Sciatic nerve (tissue), 2 donors: ENCODE measurements at regions not wholly inside any gene's neighbourhood (a gene's known extent, or its start where the extent isn't known, plus 50 kb on each side); places are given as distances from the start of the nearest gene placed in this dataset.

Source experiments
- ATAC-seq: fragments of 200-7000 bp; cut with Tn5 transposase; one replicate; pipeline ENCODE4 v1.9.1; 2020; ENCODE audit warnings: mild to moderate bottlenecking, moderate library complexity
- DNase-seq: peaks from one replicate; pipeline ENCODE4 v3.0.0-alpha.2; 2020; ENCODE audit warnings: low spot score
- intact Hi-C: fragments of 100-400 bp; cut with DNase I; formaldehyde crosslinking; loops from one replicate; pipeline ENCODE4 v1.14.2; 2022
- donor health status: DM: no; HTN: no; CAD: no.
- donor health status: DM: no; HTN: no; CAD: no.

DNA sequence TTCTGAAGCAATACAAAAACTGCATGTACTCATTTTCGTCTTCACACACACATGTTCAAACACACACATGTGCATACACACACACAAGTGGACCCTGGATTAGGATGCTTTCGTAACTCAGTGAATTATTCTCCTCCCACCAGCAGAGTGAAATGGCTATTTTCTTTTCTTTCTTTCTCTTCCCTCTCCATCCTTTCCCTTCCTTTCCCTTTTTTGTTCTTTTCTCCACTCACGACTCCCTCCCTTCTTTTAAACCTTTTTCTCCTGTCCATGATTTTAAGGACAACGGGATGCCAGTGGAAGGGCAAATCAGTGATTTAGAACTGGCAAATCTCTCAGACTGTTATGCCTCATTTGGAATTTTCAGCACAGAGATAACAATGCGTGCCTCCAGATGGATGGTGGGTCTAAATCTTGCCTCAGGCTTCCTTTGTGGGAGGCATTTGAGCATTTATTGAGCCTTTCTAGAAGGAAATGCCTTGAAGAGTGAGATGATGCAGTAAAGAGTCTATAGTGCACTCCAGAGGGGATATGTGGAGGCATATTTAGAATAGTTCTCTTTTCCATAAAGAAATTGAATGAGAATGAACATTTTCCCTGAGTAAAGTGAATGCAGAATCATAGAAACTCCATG is 130.4 kb upstream of the SLC7A14 start:
- intact Hi-C loops = no loop called here
- ATAC-seq = no peak

DNA sequence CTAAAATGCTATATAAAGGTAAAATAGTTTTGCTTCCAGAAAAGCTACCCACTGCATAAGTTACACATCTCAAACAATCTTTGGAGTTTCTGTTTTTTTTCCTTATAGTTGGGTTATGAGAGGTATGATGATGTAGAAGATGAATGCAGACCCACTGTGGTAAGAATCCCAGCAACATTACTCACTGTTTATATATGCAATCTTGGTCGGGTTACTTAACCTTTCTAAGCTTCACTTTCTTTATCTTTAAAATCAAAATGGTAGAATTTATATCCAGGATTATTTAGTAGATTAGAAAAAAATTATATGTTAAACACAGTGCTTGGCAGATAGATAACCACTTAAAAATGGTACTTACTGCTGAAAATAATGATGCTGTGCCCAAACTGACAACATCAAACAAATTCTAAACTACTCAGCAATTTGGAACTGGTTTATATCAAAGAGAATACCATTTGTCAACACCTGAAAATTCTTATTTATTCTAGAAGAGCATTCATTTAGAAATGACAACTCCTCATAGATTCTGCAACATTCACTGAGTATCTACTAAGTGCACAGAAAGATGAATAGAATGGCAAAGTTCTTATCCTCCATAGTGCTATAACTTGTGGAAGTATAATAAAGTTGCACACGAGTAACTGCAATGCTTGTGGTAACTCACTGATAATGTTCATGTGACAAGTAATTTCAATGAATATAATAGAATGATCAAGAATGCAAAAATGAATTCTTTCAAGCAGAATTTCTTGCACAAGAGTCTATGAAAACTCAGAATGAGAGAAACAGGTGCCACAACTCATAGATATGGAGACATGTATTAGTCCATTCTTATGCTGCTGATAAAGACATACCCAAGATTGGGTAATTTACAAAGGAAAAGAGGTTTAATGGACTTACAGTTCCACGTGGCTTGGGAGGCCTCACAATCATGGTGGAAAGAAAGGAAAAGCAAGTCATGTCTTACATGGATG is 129.0 kb upstream of the SLC7A14 start:
- DNase-seq (no peak), ATAC-seq (no peak)
- intact Hi-C loops = no loop called here

More for the DNA sequence above, 130.4 kb upstream of the SLC7A14 start:
- no peak for DNase-seq

DNA sequence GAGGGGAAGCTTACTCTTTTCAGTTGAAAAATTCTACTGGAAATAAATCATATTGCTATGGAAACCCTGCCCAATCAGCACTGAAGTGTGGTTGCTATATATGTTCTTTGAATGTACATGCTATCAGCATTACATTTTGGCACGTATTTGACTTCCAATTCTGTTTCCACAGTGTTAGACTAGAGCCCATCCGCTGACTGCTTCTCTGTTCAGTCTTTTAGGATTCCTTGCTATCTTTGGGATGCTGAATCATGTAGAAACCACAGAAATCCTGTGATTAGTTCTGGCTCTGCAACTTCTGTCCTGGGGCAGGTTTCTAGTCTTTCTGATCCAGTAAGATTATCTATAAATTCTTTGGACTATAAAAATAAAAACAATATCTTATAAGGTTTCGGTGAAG is 128.2 kb upstream of the SLC7A14 start:
- DNase-seq (no peak), ATAC-seq (no peak)
- intact Hi-C loops = no loop called here

DNA sequence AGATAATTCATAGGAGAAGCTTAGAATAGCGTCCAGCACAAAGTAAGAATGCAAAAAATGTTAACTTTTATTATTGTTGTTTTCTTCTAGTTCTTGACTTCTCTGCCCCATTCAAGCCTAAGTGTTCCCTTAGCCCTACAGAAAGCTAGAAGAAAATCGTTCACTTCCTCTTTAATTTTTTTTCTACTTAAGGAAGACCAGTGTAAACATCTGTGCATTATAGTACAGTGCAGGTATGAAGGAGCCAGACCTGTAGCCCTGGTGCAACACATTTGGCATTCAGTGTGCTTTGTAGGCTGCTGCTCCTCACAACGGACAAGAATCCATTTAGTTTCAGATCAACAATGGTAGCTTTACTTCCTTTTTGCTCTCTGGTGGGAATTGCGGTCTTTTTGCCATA is 127.8 kb upstream of the SLC7A14 start:
- intact Hi-C loops = no loop called here
- DNase-seq = no peak
- no peak for ATAC-seq

DNA sequence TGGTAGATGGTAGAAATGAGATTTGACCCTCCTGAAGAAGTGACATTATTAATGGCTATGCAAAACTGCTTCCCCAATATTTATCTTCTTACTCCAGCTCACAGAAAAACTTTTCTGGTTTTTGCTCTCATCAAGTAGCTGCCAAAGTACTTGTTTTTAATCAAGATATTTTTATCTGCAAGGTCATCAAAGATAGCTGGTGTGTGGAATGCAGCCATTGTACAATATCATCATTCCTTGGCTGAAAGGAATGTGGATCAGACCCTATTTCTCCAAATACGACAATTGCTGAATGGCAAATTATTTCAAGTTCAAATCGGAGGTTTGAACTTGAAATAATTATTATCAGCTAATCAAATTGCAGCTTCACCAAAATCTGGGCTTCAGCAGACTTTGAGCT is 126.9 kb upstream of the SLC7A14 start:
- ATAC-seq (no peak), DNase-seq (no peak)
- intact Hi-C loops = no loop called here

DNA sequence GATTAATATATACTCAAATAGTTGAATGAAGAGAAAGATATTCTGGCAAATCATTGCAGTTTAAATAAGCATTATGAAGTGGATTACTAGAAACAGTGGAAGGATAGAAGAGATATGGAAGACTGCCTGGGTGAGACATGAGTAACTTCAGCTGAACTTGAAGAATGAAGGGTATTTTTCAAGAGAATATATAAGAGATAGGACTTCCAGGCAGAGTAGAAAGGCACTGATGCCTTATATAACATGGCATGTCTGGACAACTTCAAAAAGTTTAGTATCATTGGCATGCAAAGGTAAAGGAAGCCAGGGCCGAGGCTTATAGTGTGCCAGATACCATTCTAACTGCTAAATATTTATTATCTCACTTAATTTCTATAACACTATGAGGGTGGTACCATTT is 126.5 kb upstream of the SLC7A14 start:
- intact Hi-C loops = no loop called here
- DNase-seq = no peak
- ATAC-seq = no peak

DNA sequence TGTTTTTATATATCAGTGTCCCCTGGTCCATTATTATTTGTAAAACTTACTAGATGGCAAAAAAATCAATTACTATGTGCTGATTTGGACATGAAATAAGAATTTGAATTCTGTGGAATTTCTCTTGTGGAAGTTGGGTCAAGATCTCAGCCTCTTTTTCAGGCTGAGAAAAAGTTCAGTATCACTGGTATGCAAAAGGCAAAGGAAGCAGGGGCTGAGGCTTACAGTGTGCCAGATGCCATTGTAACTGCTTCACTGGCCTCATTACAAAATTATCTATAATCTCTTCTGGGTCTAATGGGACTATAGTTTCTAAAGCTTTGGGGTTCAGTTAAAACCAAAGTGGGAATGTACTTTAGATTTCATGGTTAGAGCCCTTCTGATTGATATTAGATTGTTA is 125.9 kb upstream of the SLC7A14 start:
- intact Hi-C loops = no loop called here
- ATAC-seq (no peak), DNase-seq (no peak)

DNA sequence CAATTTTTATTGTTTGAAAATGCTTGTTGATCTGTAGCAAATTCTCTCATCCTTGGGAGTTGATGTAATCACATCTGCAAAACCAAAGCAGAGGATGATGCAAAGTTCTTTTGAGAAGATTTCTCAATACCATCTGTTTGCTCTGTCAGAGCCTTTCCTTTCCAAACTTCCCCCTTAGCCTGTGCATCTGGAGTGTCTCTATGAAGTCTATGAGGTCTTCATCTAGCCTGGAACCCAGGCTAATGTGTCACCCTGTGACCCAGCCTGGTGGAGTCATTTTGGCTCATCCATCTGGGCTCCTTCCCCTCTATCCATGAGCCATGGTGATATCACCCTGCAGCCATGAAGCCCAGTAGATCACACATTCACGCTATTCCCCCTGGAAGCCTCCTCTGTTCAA is 123.2 kb upstream of the SLC7A14 start:
- ATAC-seq (peak; percentile 84), DNase-seq (no peak)
- intact Hi-C loops = no loop called here

DNA sequence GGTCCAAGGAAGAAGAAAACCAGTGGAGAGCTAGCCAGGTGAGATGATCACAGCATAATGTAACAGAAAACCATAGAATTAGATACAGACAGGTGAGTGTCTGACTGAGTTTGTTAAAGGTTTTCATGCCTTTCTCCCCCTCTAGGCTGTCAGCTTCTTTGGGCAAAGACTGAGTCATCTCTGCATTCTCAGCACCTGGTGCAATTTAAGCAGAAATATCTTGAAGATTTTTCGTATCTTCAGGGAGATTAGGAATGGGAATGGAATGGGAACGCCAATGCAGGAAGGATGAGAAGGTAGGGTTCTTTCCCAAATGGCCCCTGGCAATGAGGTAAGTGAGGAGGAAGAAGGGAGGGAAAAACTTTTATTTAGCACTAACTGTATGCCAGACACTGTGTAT is 122.0 kb upstream of the SLC7A14 start:
- DNase-seq (no peak), ATAC-seq (no peak)
- intact Hi-C loops = no loop called here

DNA sequence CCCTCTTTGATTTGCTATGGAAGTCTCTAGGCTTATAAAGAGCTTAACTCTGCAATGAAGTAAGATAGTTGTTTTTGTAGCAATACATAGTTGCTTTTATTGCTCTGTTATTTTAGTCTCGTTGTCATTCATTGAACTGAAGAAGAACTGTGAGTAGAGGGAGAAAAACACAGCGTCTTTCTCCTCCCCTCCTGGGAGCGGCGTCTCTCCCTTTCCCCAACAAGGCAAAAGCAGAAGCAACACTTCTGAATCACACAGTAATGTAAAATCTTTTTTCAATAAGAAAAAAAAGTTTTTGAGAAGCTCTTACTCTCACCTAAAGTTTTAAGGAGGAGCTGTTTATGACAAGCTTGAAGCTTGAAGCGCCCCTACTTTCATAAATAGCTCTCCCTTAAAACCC is 119.3 kb upstream of the SLC7A14 start:
- ATAC-seq = peak; percentile 29
- no peak for DNase-seq
- intact Hi-C loops = no loop called here

DNA sequence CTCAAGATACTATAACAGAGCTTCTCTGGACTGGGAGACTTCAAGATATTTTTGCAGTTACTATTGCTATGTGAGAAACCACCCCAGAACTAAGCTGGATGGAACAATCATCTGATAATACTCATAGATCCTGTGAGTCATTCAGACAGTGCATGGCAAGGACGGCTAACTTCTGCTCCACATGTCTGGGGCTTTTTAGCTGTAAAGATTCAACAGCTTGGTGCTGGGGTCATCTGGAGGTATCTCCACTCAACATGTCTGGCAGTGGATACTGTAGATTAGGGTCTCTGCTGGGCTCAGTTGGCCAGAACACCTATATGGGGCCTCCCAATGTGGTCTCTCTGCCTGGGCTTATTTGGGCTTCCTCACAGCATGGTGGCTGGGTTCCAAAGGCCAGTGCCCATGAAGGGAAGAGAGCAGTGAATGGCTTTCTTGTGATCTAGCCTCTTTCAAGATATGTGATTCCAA is 117.3 kb upstream of the SLC7A14 start:
- DNase-seq = no peak
- intact Hi-C loops = no loop called here
- ATAC-seq = no peak

DNA sequence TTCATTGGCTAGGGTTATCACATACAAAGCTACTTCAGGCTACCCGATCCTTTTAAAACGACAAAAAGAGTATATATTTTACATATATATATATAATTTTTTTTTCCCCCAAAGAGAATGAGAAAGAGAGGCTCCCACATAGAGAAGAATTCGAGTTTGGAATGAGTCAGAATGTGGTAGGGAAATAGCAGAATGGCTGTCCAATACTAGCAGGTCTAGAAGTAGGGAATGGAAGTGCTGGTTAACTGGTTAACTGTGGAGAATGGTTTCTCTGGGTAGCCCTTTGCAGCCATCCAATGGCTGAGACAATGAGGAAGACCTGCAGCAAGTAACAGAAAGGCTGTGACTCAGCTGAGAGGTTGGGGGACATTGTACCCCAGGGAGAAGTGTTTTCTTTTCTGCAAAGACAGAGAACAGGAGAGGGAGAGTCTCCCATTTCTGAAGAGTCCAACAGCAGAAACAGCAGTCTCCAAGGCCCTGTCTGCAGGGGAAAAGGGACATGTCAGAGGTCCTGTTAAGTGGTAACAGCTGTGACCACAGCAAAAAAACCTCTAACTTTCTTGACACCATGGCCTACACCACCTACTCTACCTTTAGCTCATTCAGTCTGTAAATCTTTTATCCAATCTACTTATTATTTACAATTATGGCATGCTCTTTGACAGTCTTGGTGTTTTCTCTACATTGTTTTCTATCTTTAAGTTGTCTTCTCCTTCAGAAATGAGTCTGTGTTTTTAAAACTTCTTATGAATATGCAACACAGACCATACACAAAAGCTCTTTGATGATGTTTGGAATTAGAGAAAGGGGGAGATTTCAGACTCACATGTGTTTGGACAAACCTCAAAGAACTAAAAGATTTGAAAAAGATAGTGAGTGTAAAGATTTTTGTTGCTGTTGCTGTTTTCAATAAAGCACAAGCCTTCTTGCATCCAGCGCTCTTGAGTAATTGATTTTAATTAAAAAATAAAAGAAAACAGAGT is 116.1 kb upstream of the SLC7A14 start:
- DNase-seq = no peak
- intact Hi-C loops = no loop called here
- ATAC-seq = no peak

DNA sequence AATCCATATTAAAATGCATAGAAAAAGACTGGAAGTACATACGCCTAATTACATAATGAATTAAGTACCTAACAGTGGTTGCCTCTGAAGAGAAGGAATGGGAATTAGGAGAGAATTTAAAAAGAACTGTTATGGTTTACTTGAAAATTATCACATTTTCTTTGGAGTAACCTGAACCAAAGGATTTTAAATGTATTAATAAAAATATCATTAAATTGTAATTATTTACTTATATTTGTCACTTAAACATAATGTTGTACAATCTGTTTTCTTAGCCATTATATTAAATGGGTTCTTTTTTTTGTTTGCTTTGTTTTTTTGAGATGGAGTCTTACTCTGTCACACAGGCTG is 114.2 kb upstream of the SLC7A14 start:
- ATAC-seq = no peak
- intact Hi-C loops = no loop called here
- no peak for DNase-seq

DNA sequence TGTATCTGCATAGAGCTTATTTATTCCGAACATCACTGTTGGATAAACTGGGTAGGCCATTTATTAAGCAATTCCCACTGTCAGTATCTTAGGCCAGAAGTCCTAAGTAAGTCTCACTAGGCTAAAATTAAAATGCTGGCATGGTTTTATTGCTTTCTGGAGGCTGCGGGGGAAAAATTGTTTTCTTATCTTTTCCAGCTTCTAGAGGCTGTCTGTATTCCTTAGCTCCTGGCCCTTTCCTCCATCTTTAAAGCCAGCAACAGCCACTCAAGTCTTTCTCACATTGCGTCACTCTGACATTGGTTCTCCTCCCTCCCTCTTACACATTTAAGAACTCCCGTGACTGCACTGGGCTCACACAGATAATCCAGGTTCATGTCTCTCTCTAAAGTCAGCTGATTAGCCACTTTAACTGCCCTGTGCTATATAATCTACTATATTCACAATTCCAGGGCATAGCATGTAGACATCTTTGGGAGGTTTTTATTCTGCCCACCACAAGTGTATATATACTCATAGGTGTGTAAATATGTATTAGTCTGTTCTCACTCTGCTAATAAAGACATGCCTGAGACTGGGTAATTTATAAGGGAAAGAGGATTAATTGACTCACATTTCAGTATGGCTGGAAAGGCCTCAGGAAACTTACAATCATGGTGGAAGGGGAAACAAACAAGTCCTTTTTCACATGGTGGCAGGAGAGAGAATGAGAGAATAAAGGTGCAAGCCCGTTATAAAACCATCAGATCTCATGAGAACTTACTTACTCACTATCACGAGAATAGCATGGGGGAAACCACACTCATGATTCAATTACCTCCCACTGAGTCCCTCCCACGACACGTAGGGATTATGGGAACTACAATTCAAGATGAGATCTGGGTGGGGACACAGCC is 113.5 kb upstream of the SLC7A14 start:
- DNase-seq (no peak), ATAC-seq (peak; percentile 81)
- intact Hi-C loops = no loop called here

DNA sequence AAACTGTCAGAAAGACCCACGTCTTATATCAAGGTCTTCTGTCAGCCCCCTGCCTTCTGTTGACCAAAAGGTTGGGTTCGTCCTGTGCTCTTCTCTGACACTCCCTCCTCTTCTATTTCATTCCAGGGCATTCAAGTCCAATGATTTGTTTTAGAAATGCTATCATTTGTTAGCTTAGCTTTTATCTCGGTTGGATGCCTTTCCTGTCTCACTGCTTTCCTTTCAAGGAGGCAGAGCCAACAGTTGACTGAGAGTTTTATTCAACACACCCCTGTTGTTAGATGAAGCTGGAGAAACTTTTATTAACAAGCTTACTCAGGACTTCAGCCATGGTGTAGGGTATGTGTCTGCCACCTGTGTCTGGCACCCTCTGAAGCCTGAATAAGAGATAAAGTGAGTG is 112.0 kb upstream of the SLC7A14 start:
- ATAC-seq (no peak), DNase-seq (no peak)
- intact Hi-C loops = no loop called here

DNA sequence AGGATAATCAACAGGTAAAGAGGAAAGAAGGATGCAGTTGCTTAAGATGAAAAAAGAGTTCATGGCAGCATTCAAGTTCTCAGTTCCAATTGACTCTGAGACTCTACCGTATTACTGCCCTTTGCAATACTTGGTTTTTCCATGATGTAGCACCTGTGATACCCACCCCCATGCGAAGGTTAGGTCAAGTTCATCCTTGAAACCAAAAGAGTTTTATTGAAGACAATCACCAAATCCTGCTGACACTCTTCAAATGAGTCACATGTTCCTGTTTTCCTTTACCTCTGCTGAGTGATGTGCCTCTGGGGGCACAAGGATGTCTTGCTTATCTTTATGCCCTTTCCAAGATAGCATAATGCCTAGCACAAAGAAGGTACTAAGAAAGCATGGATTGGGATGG is 111.3 kb upstream of the SLC7A14 start:
- ATAC-seq (no peak), DNase-seq (no peak)
- intact Hi-C loops = no loop called here

DNA sequence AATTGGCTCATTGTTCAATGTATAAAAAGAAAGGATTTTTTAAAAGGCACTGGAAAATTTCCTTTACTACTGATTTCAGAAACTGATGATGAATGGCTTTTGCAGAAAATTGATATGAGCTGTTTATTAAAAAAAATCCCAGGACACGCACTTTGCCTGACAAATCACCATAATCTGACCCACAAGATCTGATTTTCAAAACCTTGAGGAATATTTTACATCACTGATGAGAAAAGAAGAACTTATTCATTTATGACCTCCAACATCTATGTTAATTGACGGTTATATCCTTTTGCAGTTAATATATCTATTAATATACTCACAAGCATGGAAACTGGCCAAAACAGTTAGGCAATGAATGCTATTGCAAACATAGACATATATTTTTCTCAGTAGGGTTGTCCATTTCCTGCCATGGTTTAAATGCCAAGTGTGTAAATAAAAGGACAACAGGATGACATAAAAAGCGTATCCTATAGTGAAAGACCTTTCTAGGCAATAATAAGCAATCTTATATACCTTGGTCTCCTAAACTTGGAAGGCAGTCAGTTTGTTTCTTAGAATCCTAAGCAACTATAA is 109.7 kb upstream of the SLC7A14 start:
- intact Hi-C loops = no loop called here
- DNase-seq = no peak
- ATAC-seq = no peak

DNA sequence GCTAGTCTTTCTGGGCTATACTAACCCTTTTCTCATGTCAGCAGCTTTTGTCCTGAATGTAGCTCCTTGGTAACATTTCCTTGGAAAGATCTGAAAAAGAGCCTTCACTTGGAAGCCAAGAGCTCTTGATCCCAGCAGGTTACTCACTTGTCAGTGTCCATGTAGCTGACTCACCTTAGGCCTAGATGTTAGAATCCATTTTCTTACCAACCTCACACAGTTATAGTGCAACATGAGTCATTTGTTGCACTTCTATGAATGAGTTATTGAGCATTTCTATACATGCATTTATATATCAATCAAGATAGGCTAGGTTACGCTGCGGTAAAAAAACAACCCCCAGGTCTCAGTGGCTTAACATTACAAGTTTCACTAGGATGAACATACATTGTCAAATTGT is 106.8 kb upstream of the SLC7A14 start:
- no peak for DNase-seq
- ATAC-seq = no peak
- intact Hi-C loops = no loop called here
